T47D (cell line): ENCODE measurements at regions not wholly inside any gene's neighbourhood (a gene's known extent, or its start where the extent isn't known, plus 50 kb on each side); places are given as distances from the start of the nearest gene placed in this dataset.

Experiments
- DNase-seq, 2 experiments: peaks; one replicate each; pipeline versions ENCODE4 v3.0.0 to v3.0.0-alpha.2; 2011 to 2012; ENCODE audit warnings: low read depth in 1 of 2, low spot score in 1 of 2
- JUND ChIP-seq: IDR thresholded peaks from 2 replicates; pipeline ENCODE4 v1.6.1; 2012; ENCODE audit warnings: low read depth
- in situ Hi-C: cut with HindIII; loops from 2 replicates; pipeline ENCODE4 v1.10.0; 2016; ENCODE audit warnings: low sequenced_read_pairs, low pct_unique_long_range_greater_than_20kb

GRCh38 chr13:105121221-105121620 lies 1414.2 kb downstream of the EFNB2 start:
- no peak for DNase-seq
- TF ChIP-seq JUND = no peak
- in situ Hi-C loops = no loop called here

- no peak for DNase-seq
- in situ Hi-C loops = no loop called here
- TF ChIP-seq JUND = no peak
Measured at GRCh38 chr13:105118426-105118985, 1417.0 kb downstream of the EFNB2 start.

- TF ChIP-seq JUND = no peak
- in situ Hi-C loops = no loop called here
- no peak for DNase-seq
Measured at GRCh38 chr13:105116966-105117365, 1418.5 kb downstream of the EFNB2 start.

GRCh38 chr13:105112561-105112960 lies 1422.9 kb downstream of the EFNB2 start:
- no peak for DNase-seq
- in situ Hi-C loops = no loop called here
- no peak for TF ChIP-seq JUND

GRCh38 chr13:105107781-105108180 lies 1427.7 kb downstream of the EFNB2 start:
- in situ Hi-C loops = no loop called here
- no peak for TF ChIP-seq JUND
- DNase-seq = no peak

- TF ChIP-seq JUND = no peak
- in situ Hi-C loops = no loop called here
- no peak for DNase-seq
Measured at GRCh38 chr13:105105471-105105870, 1430.0 kb downstream of the EFNB2 start.

GRCh38 chr13:105097521-105097920 lies 1437.9 kb downstream of the EFNB2 start:
- in situ Hi-C loops = no loop called here
- no peak for TF ChIP-seq JUND
- DNase-seq = no peak

GRCh38 chr13:105089858-105090643 lies 1445.4 kb downstream of the EFNB2 start:
- in situ Hi-C loops = no loop called here

GRCh38 chr13:105087945-105088344 lies 1447.5 kb downstream of the EFNB2 start:
- in situ Hi-C loops = no loop called here
- no peak for TF ChIP-seq JUND
- no peak for DNase-seq

More at GRCh38 chr13:105089858-105090643, 1445.4 kb downstream of the EFNB2 start:
- no peak for DNase-seq
- no peak for TF ChIP-seq JUND

- DNase-seq = no peak
- in situ Hi-C loops = no loop called here
- no peak for TF ChIP-seq JUND
Measured at GRCh38 chr13:105084931-105085330, 1450.5 kb downstream of the EFNB2 start.

- DNase-seq = no peak
- in situ Hi-C loops = no loop called here
- no peak for TF ChIP-seq JUND
Measured at GRCh38 chr13:105083992-105084391, 1451.5 kb downstream of the EFNB2 start.

- no peak for TF ChIP-seq JUND
- no peak for DNase-seq
- in situ Hi-C loops = no loop called here
Measured at GRCh38 chr13:105074755-105075154, 1460.7 kb downstream of the EFNB2 start.

GRCh38 chr13:105073041-105073440 lies 1462.4 kb downstream of the EFNB2 start:
- in situ Hi-C loops = no loop called here
- no peak for TF ChIP-seq JUND
- DNase-seq = no peak
